ACC112 (cell line): ENCODE measurements at regions not wholly inside any gene's neighbourhood (a gene's known extent, or its start where the extent isn't known, plus 50 kb on each side); places are given as distances from the start of the nearest gene placed in this dataset.

Source experiments
- H2AFZ ChIP-seq: fragments of 200-600 bp; sonication (generic); one replicate; pipeline ENCODE4 v1.6.0; 2017; ENCODE audit warnings: antibody characterized with exemption, low read length; ENCODE audit not compliant: unreplicated experiment
- H3K27ac ChIP-seq: fragments of 200-600 bp; sonication (generic); 2 replicates; pipeline ENCODE4 v1.5.1; 2014; ENCODE audit warnings: low read depth, mild to moderate bottlenecking, antibody characterized with exemption, low read length, moderate library complexity
- H3K27me3 ChIP-seq: fragments of 200-600 bp; sonication (generic); 2 replicates; pipeline ENCODE4 v1.6.1; 2014; ENCODE audit warnings: mild to moderate bottlenecking, antibody characterized with exemption, low read length, moderate library complexity, mixed read lengths; ENCODE audit not compliant: insufficient read depth
- H3K36me3 ChIP-seq: fragments of 200-600 bp; sonication (generic); 2 replicates; pipeline ENCODE4 v1.6.1; 2016; ENCODE audit warnings: mild to moderate bottlenecking, antibody characterized with exemption, low read length, moderate library complexity, mixed read lengths; ENCODE audit not compliant: insufficient read depth
- H3K4me1 ChIP-seq: fragments of 200-600 bp; sonication (generic); one replicate; pipeline ENCODE4 v1.6.1; 2016; ENCODE audit warnings: low read length, mixed read lengths; ENCODE audit not compliant: insufficient read depth, unreplicated experiment, control insufficient read depth
- H3K4me3 ChIP-seq: fragments of 200-600 bp; sonication (generic); 2 replicates; pipeline ENCODE4 v1.5.1; 2014; ENCODE audit warnings: mild to moderate bottlenecking, low read depth, low read length
- H3K79me2 ChIP-seq: fragments of 200-600 bp; sonication (generic); one replicate; pipeline ENCODE4 v1.6.0; 2016; ENCODE audit warnings: low read length; ENCODE audit not compliant: control insufficient read depth, unreplicated experiment, insufficient read depth

- peak overlapping the region; percentile 93 for H3K27ac ChIP-seq
- H3K27me3 ChIP-seq: no peaks in the 10 kb centered on the region
- H3K4me3 ChIP-seq: no peak overlapping the region; the same call in 1 of the 2 replicates
- H2AFZ ChIP-seq: no peak overlapping the region
- peaks cover 30% of the 10 kb centered on the region for H3K4me1 ChIP-seq
- no peaks in the 10 kb centered on the region for H3K36me3 ChIP-seq
- H3K79me2 ChIP-seq: no peaks in the 10 kb centered on the region
Observed at GRCh38 chr2:20513946-20514345, 67.1 kb downstream of the RHOB start.

DNA sequence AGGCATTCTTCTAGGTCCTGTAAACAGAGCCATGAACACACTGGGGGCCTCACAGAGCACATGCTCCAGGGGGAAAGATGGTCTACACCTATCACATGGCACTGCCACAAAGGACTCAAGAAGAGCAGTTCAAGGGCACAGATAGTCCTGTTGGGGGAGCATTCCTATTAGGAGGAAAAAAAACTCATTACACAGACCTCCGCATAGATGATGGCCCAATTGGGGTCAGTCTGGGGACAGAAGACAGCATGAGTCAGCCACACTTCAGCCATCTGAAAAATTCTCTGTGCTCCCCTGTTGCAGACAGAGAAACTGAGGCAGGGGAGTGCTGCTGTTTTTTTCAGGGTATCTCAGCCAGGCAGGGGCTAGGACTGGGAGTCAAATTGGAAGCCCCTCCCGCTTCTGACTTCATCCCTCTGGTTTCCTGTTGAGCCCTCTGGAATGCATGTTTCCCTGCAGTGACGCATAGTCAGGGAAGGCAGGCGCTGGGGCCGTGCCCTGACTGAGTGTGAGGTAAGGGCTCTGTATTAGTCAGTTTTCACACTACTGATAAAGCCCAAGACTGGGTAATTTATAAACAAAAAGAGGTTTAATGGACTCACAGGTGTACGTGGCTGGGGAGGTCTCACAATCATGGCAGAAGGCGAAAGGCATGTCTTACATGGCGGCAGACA is 67.9 kb downstream of the RHOB start:
- Histone ChIP-seq H3K27ac (peak overlapping the region; percentile 93), H3K4me3 (peak overlapping the region; percentile 57; the same call in 1 of the 2 replicates), H2AFZ (peak overlapping the region; percentile 73), H3K36me3 (no peaks in the 10 kb centered on the region), H3K79me2 (no peaks in the 10 kb centered on the region), H3K27me3 (no peaks in the 10 kb centered on the region), H3K4me1 (peaks cover 30% of the 10 kb centered on the region)

- no peaks in the 10 kb centered on the region for H3K79me2 ChIP-seq
- peak overlapping the region; percentile 93 for H3K27ac ChIP-seq
- peak overlapping the region; percentile 29 for H2AFZ ChIP-seq
- no peaks in the 10 kb centered on the region for H3K36me3 ChIP-seq
- no peak overlapping the region for H3K4me3 ChIP-seq
- peaks cover 25% of the 10 kb centered on the region for H3K4me1 ChIP-seq
- H3K27me3 ChIP-seq: no peaks in the 10 kb centered on the region
Observed at GRCh38 chr2:20515290-20516220, 68.7 kb downstream of the RHOB start.

DNA sequence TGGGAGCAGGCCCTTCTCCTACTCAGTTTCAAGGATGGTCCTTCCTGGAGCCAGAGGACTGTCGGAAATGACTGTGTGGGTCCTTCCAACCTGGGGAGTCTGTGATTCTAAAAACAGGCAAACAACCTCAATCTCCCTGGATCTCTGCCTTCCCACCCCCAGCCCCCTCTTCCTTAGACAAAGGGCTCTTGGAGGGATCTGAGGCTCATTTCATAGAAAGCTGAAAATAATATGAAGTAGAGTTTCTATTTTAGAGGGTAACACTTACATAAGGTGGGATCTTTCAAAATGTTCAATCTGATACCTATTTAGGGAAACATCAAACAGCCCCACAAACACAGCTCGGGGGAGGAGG is 69.4 kb downstream of the RHOB start:
- Histone ChIP-seq H3K27ac (no peak overlapping the region), H3K4me1 (peaks cover 22% of the 10 kb centered on the region), H3K4me3 (no peak overlapping the region), H3K36me3 (no peaks in the 10 kb centered on the region), H2AFZ (no peak overlapping the region), H3K79me2 (no peaks in the 10 kb centered on the region), H3K27me3 (no peaks in the 10 kb centered on the region)

GRCh38 chr2:20516646-20517341 is 69.9 kb downstream of the RHOB start:
- H3K27ac ChIP-seq: no peak overlapping the region
- H3K4me1 ChIP-seq: peaks cover 22% of the 10 kb centered on the region
- no peaks in the 10 kb centered on the region for H3K36me3 ChIP-seq
- no peak overlapping the region for H3K4me3 ChIP-seq
- H3K27me3 ChIP-seq: no peaks in the 10 kb centered on the region
- no peaks in the 10 kb centered on the region for H3K79me2 ChIP-seq
- no peak overlapping the region for H2AFZ ChIP-seq

- Histone ChIP-seq H3K4me3 (no peak overlapping the region), H2AFZ (no peak overlapping the region), H3K36me3 (no peaks in the 10 kb centered on the region), H3K79me2 (no peaks in the 10 kb centered on the region), H3K27ac (no peak overlapping the region), H3K27me3 (no peaks in the 10 kb centered on the region), H3K4me1 (peaks cover 18% of the 10 kb centered on the region)
Observed at GRCh38 chr2:20519309-20519708, 72.4 kb downstream of the RHOB start.

GRCh38 chr2:20520128-20520527 is 73.3 kb downstream of the RHOB start:
- no peaks in the 10 kb centered on the region for H3K79me2 ChIP-seq
- no peaks in the 10 kb centered on the region for H3K36me3 ChIP-seq
- H3K27ac ChIP-seq: no peak overlapping the region
- H3K4me3 ChIP-seq: no peak overlapping the region
- H2AFZ ChIP-seq: no peak overlapping the region
- H3K4me1 ChIP-seq: peaks cover 19% of the 10 kb centered on the region
- H3K27me3 ChIP-seq: no peaks in the 10 kb centered on the region

GRCh38 chr2:20521193-20521592 is 74.3 kb downstream of the RHOB start:
- no peaks in the 10 kb centered on the region for H3K36me3 ChIP-seq
- H2AFZ ChIP-seq: no peak overlapping the region
- no peaks in the 10 kb centered on the region for H3K27me3 ChIP-seq
- no peak overlapping the region for H3K27ac ChIP-seq
- no peaks in the 10 kb centered on the region for H3K79me2 ChIP-seq
- H3K4me3 ChIP-seq: no peak overlapping the region
- peaks cover 19% of the 10 kb centered on the region for H3K4me1 ChIP-seq

GRCh38 chr2:20521682-20522189 is 74.9 kb downstream of the RHOB start:
- no peak overlapping the region for H3K4me3 ChIP-seq
- H3K79me2 ChIP-seq: no peaks in the 10 kb centered on the region
- H3K36me3 ChIP-seq: no peaks in the 10 kb centered on the region
- no peaks in the 10 kb centered on the region for H3K27me3 ChIP-seq
- H3K27ac ChIP-seq: no peak overlapping the region
- H2AFZ ChIP-seq: no peak overlapping the region
- H3K4me1 ChIP-seq: peaks cover 25% of the 10 kb centered on the region

- Histone ChIP-seq H3K36me3 (no peaks in the 10 kb centered on the region), H3K4me3 (no peak overlapping the region), H3K27me3 (no peaks in the 10 kb centered on the region), H3K27ac (no peak overlapping the region), H3K4me1 (peaks cover 31% of the 10 kb centered on the region), H3K79me2 (no peaks in the 10 kb centered on the region), H2AFZ (no peak overlapping the region)
Observed at GRCh38 chr2:20523073-20523798, 76.4 kb downstream of the RHOB start.
